GM18907 (cell line): ENCODE measurements at regions not wholly inside any gene's neighbourhood (a gene's known extent, or its start where the extent isn't known, plus 50 kb on each side); places are given as distances from the start of the nearest gene placed in this dataset.
"Not testable (repeated sequence)": the region's sequence is repeated elsewhere in the genome, so short reads cannot be mapped to it uniquely, and the experiment has no call there.

Experiments used
- ATAC-seq: cut with Tn5 transposase; IDR thresholded peaks from one replicate; pipeline ENCODE4 v1.9.1; 2021; ENCODE audit warnings: mild to moderate bottlenecking, moderate library complexity; ENCODE audit not compliant: unreplicated experiment

DNA sequence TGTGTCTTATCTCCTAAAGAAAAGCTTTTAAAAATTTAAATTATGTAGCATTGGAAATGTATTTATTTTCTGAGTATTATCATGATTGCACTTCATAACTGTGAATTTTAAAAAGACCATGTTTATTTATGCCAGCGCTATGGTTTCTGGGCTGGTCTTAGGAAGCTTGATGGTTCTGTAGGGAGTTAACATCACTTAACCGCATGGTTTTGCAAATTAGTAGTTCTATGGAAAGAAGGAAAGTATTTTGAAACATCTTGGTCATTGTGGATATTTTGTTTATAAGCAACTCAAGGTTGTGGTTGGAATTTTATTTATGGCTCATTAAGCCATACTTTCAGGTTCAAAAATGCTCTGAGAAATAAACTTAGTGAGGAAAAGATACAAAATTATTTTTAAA lies 549.4 kb downstream of the STK39 start:
- ATAC-seq, result no peak

DNA sequence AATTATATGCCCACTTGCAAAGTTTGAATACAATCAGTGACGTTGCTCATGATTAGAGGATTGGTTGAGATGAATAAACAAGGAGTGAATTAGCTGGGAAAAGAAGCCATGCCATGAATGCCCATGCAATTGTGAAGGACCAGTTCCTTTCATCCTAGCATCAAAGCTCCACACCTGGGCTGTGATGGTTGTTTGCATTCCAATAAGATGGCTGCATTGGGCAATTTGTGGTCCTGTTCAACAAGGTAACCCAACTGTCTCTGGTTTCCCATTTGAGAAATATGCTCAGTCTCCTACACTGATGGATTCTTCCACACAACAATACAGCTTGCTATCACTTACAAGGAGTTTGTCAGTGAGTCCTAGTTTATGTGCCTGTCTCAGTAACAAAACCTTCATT lies 550.2 kb downstream of the STK39 start:
- no peak for ATAC-seq

DNA sequence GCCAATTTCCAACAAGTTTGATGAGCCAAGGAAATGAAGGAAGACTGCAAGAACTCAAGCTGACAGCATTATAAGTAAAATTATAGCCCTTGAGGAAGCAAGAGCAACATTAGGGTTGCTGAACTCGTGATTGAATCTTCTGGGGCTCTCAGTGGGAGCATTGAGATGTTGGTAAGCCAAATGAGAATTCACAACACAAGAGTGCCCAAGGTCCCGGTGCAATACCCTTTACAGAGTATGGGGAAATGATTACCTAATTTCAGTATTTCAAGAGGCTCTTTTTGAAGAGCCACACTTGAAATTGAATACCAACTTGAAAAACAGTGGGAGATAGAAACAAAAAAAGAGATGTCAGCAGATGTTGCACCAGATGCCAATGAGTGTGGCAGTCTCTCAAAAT lies 554.5 kb downstream of the STK39 start:
- no peak for ATAC-seq

DNA sequence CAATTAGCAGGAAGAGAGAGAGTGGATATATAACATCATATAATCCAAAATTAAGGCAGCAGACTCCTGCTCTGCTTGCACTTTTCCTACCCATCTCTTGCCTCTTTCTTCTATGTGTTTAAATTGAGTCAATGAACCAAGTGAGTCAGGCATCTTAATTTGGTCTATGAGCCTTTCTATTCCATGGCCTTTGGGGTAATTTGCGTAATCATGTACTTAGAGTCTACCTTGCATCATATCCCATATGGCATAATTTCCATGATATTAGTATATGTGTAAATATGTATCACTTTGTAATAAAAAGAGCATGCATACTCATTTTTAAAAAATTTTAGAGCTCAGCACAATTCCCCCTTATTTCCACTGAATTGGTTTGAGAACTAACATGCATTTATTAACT lies 555.2 kb downstream of the STK39 start:
- no peak for ATAC-seq

DNA sequence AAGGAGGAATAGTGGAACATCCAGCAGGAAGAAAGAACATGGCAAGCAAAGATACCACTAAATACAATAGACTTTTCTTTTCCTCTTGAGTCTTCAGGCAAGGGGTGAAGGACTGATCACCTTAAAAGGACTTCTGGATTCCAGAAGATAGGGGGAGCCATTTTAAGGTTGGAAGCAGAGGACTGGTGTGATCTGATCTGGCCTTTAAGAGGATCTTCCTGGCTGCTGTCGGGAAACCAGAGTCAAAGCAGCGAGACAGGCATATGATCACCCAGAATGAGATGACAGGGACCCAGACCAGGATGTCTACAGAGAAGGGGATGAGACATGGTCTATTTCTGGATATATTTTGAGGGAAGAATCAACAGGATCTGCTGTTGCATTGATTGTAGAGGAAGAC lies 558.0 kb downstream of the STK39 start:
- ATAC-seq, result no peak

DNA sequence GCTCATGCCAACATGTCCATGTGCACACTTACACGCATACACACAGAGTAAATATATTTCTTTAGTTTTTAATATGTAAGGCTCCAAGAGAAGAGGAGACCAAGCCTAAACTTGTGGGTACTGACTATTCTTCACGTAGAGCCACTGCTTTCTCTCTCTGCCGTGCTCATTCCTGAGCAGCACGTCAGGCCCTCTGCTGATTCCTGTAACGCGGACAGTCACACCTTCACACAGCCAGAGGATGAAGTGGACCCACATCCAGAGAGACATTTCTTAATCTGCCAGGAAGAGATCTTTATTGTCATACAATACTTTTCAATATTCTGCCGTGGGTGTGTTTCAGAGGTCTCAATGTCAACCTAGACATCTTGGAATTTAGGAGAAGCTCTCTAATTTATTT lies 560.7 kb downstream of the STK39 start:
- no peak for ATAC-seq

DNA sequence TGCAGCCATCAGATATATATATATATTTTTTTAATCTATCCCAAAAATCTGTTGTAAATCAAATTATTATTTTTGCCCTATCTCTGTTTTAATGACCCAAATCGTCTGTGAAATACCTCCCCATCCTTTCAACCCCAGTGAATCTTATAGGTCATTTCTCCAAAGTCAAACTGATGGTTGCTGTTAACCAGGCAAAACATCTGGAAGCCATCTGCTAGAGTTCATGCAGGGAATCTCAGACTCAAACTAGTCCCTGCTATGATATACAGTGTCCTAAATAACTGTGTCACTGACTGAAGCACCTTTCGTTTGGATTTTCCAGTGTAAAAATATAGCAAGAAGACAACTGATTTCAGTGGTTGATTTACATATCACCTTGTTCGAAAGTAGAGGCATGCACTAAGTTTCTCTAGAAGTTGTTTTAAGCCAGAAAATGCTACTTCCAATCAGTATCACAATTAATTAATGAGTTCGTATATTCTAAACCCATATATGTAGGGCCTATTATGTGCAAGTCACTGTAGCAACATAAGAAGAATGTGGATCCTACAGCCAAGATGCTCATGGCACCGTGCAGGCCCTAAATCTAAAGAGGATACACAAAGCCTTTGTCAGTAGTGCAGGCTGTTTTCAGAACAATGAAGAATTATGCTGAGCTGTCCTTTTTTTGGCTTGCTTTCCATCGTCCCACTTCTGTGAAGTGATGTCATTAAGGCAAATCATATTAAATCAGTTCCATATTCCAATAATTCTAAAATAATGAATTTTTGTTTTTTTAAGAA lies 566.0 kb downstream of the STK39 start:
- no peak for ATAC-seq

DNA sequence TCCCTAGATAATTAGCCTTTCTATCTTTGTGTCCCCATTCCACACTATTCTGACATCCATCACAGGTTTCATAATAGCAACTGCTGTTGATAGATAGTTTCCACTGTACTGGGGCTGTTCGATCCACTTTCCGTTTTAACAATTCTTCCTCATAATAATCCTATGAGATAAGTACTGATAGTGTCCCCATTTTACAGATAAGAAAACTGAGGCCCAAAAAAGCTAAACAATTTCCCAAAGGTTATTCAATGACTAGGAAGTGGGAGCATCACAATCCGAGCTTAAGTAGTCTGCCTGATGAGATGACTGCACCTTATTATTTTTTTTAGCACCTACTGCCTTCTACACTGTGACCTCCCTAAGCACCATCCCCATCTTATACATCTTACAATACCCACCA lies 569.2 kb downstream of the STK39 start:
- ATAC-seq, result no peak

DNA sequence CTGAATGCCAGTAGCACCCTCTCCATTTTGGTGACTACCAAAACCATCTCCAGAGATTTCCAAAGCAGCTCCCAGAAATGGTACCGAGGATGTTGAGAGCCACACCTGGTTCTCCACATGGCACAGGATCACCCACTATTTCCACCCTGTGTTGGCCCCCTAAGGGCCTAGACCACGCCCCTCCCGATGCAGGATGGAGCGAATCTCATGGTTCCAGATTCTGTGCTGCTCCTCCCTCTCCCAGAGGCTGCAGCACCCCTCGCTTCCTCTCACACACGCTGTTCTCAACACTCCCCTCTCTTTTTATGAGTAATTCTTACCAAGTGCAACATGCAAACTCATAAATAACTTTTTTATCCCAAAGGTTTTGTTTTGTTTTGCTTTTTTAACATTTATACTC lies 571.5 kb downstream of the STK39 start:
- no peak for ATAC-seq

DNA sequence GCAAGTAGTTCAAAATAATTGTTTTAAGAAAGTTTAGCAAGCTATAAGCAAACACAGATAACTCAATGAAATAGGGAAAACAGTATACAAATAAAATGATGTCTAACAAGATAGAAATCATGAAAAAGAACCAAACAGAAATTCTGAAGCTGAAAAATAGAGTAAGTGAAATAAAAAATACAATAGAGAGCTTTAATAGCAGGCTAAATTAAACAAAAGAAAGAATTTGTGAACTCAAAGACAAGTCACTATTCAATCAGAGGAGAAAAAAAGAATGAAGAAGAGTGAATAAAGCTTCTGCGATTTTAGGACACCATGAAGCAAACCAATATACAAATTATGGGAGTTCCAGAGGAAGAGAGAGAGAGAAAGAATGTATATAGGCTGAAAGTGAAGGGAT lies 576.8 kb downstream of the STK39 start:
- no peak for ATAC-seq

DNA sequence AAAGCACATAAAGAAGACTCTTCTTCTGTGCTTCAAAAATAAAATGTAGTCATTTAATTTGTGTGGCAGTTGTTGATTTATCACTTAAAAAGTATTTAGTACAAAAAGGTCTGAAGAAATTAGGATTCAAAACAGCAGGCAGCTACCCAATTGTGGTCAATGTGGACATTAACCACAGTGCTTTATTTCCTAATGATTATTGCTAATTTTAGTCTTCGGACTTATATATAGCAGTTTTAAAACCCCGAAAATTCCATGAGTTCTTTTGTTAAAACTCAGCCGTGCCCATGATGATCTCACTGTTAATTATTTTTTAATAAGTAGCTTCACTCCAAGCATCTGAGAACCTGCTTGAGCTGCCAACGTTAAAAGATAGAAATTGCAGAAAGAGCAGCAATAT lies 594.3 kb downstream of the STK39 start:
- ATAC-seq, result no peak

DNA sequence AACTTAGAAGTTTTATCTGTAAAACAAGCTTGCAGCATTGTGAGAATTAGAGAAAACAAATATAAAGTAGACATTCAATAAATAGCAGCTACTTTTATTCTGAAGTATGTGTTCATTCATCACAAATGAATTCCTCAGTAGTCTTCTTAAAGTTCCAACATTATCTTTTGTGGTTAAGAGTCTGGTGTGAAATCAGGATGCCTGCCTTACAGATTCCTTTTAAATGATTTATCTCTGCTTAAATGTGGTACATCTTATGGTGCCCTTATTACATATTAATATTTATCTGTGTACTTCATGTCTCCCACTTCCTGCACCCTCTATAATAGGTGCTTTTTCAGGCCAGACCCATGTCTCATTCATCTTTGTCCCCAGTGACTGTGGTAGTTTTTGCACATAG lies 595.0 kb downstream of the STK39 start:
- ATAC-seq, result no peak

DNA sequence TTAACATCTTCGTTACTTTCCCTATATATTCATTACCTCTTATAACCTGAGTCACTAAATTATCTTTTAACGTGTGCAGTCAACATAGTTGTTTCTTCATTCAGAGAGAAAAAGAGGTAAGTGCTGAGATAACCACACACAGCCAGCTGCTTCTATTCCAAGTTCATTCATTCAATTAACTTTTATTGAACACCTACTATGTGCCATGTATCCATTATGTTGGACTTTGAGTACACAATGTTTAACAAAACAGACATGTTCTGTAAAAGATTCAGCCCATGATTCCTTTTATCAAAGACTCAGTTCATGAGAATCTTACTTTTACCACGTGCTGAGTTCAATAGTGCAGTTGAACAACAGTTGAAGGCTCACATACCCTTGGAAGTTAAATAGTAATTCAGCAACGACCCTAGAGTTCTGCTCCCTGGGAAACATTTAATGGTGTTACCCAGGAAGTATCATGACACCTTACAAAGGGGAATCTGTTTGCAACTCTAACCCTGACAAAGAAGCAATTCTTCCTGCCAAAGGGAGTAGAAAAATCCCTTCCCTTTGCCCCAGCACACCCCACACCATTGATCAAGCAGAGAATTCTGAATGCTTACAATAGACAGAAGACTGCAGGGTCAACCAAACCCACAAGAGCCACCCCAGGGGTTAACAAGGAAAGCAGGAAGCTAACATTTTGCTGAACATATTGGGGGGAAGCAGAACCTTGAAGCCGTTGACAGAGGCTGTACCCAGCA lies 595.8 kb downstream of the STK39 start:
- no peak for ATAC-seq

DNA sequence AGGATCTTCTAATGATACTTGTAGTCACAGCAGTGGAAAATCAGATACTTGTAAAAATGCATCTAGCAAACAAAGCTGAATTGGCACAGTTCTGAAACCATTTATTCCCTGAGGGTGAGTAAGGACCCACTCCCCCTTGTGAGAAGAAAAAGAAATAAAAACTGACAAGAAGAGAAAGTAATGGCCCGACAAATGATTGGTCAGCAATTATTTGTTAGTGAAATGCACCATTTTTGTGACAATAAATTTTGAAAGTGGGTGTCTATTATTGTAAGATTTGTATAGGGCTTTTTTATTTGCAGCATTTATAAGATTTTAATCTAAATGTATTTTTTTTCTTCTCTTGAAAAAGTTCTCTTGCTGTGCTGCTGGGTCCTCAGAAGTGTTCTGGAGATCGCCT lies 600.8 kb downstream of the STK39 start:
- ATAC-seq, result no peak

DNA sequence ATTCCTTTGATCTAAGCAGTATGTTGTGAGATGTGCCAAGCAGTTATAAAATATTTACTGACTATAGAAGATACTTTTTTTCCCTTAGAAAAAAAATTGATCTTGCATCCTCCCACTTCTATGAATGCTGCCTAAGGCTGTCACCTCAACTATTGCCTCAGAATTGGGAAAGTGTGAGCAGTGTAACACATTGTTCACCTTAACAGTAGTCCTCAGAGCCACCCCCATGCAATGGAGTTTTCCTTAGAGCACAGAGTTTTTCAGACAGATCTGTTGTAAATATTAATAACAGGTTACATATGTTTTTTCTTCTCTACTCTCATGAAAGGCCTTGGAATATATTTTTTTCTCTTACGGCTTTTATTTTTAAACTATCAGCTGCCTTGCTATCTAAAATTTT lies 607.3 kb downstream of the STK39 start:
- ATAC-seq, result no peak

DNA sequence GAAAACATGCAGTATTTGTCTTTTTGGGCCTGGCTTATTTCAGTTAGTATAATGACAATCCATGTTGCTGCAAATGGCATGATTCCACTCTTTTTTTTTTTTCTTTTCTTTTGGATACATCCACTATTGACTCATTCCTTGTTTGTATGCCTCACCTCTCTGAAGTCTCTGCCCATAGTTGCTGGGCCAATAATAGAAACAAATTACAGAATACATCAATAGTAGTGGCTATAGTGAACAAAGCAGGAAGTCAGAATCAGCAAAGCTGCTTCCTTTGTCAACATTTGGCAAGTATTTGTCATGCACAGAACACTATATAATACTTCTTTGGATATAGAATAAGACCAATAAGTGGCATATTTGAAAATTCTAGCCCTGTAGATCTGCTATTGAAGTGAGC lies 609.7 kb downstream of the STK39 start:
- no peak for ATAC-seq

DNA sequence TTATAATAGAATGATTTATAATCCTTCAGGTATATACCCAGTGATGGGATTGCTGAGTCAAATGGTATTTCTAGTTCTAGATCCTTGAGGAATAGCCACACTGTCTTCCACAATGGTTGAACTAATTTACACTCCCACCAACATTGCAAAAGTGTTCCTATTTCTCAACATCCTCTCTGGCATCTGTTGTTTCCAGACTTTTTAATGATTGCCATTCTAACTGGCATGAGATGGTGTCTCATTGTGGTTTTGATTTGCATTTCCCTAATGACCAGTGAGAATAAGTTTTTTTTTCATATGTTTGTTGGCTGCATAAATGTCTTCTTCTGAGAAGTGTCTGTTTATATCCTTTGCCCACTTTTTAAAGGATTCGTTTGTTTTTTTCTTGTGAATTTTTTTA lies 615.1 kb downstream of the STK39 start:
- ATAC-seq, result not testable (repeated sequence)

DNA sequence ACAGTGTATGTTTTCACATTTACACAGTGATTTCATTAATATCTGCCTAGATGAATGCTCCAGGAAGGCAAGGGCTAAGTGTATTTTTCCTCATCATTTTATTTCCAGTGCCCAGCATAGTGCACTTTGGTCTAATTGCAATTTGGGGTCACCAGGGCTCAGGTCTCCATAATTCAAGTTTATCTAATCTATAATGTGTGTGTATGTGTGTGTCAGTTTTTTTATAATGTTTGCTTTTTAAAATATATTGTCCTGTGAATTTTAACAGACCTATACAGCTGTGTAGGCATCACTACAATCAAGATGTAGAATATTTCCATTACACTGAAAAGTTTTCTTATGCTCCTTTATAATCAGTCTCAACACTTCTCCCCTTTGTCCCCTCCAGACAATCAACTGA lies 620.4 kb downstream of the STK39 start:
- no peak for ATAC-seq

DNA sequence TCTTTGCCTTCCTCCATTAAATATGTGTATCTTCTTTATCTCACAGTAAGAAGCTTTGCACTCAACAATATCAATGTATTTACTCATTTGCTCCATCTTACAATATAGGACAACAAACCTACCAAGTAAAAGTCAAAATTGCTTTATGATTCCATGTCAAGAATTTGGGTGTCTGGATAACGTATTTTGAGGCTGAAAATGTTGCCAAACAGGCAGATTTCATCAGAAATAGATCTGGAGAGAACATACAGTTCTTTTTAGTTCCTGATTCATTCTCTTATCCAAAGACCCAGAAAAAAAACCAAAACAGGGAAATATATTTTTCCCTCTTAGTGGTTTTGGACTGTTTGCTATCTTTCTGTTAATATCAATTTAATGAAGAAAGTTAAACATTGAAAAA lies 621.1 kb downstream of the STK39 start:
- ATAC-seq, result no peak

DNA sequence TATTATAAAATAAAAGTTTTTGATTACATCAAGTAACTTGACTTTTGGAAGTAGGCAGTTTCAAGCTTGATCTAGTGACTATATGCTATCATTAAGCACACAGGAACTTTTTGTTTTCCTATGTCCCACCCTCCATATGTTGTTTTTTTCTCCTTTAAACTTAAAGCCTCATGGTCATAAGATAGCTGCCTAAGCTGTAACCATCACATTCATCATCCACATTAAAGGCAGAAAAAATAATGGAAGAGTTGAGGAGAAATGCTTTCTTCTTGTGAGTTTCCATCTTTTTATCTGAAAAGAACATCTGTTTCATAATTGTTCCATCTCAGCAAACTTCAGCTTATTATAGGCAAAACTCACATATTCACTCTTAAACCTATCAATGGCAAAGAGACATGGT lies 630.4 kb downstream of the STK39 start:
- no peak for ATAC-seq

DNA sequence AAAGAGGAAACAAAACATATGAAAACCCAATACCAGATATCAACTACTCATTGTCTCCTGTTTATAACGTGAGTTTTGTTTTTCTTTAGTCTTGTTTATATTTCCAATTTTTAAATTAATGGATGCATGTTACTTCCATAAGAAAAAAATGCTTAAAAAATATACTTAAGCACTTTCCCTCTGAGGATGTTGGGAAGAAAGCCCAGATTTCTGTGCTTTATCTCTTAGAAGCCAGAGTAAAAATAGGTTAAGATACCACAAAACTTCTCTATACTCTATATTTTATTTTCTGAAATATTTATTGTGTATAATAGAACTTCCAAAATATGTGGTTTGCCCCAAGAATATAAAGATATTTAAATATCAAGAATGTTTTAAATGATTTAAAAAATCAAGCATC lies 633.9 kb downstream of the STK39 start:
- no peak for ATAC-seq

DNA sequence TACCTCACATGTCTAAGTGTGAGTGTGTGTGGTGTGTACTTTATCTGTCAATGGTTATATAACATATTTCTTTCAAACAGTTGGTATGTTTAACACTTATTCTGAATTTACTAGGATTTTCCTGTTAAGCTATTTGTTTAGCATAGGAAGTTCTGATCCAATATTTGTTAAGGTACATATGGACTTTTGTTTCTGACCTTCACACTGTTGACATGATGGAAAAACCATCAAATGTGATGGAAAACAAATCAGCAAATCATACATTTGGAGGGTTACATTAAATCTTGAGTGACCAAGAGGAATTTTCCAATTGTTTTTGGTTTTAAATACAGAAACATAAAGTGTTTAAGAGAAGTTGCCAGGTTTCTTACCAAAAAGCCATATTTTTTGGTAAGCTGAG lies 638.9 kb downstream of the STK39 start:
- no peak for ATAC-seq

DNA sequence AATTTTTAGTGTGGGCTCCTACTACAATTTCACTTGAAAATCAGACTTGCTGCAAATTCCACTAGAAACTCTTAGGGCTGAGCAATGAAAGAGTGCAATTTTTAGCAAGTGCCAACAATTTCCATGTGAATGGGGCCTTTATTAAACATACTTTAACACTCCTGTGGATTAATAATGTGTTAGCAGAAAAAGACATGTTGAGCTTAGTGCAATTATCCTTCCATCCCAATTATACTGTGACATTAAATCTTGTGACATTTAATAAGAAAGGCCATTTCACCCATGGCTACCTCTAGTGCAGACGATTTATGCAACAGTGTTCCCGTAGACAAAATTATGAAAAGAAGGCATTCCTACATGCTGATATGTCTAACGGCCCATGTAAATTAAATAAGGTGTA lies 639.7 kb downstream of the STK39 start:
- no peak for ATAC-seq
